H1 (cell line): ENCODE measurements at regions not wholly inside any gene's neighbourhood (a gene's known extent, or its start where the extent isn't known, plus 50 kb on each side); places are given as distances from the start of the nearest gene placed in this dataset.

ENCODE experiments used
- CTCF ChIA-PET: fragments of 300-600 bp; sonication (Branson Sonifier 250); formaldehyde crosslinking; loops from one replicate; lab custom pipeline; 2021; ENCODE audit not compliant: partially characterized antibody; lab: Charles Lee
- POLR2A ChIA-PET: fragments of 300-600 bp; sonication (Branson Sonifier 250); formaldehyde crosslinking; loops from one replicate; lab custom pipeline; 2021; ENCODE audit warnings: inconsistent platforms; ENCODE audit not compliant: partially characterized antibody; lab: Charles Lee
- DNase-seq, 2 experiments: peaks; one replicate each; pipeline versions ENCODE4 v3.0.0 to v3.0.0-alpha.2; 2010 to 2022; ENCODE audit warnings: low spot score in 2 of 2, low read depth in 1 of 2, mixed read lengths in 1 of 2
- FAIRE-seq: peaks from 2 replicates; lab custom pipeline; 2011; peaks lifted over from hg19 to GRCh38; lab: Jason Lieb, UNC
- H2AFZ ChIP-seq: 2 replicates; pipeline ENCODE4 v1.8.1; 2012; ENCODE audit warnings: low read length, inconsistent platforms
- H2AK5ac ChIP-seq: 2 replicates; pipeline ENCODE4 v1.6.1; 2013; ENCODE audit warnings: low read depth, low read length
- H2BK120ac ChIP-seq: replicated peaks from 2 replicates; pipeline ENCODE3; 2013; ENCODE audit warnings: low read depth, low read length, inconsistent platforms
- H2BK12ac ChIP-seq: 2 replicates; pipeline ENCODE4 v1.6.1; 2013; ENCODE audit warnings: low read depth, low read length
- H2BK15ac ChIP-seq: 2 replicates; pipeline ENCODE4 v1.6.1; 2013; ENCODE audit warnings: low read length
- H2BK20ac ChIP-seq: 2 replicates; pipeline ENCODE4 v1.6.1; 2013; ENCODE audit warnings: low read length
- H2BK5ac ChIP-seq: 2 replicates; pipeline ENCODE4 v1.6.1; 2013; ENCODE audit warnings: low read depth, low read length
- H3K14ac ChIP-seq: 2 replicates; pipeline ENCODE4 v1.6.1; 2013; ENCODE audit warnings: inconsistent platforms; ENCODE audit not compliant: insufficient read length
- H3K18ac ChIP-seq: 2 replicates; pipeline ENCODE4 v1.6.1; 2013; ENCODE audit warnings: low read length; ENCODE audit errors: extremely low read depth
- H3K23ac ChIP-seq: 2 replicates; pipeline ENCODE4 v1.6.1; 2013; ENCODE audit warnings: inconsistent platforms; ENCODE audit not compliant: insufficient read length
- H3K23me2 ChIP-seq: 2 replicates; pipeline ENCODE4 v1.6.1; 2013; ENCODE audit warnings: low read depth, low read length
- H3K27ac ChIP-seq: 2 replicates; pipeline ENCODE4 v1.6.1; 2011; ENCODE audit warnings: low read depth, low read length, inconsistent platforms
- H3K27me3 ChIP-seq, 4 experiments: replicated peaks in 1 of 4; 1 replicate in 1 of 4; 2 replicates in 3 of 4; pipeline versions ENCODE4 v1.6.1 to v1.8.1; 2011 to 2013; ENCODE audit warnings: low read length in 3 of 4, mild to moderate bottlenecking in 3 of 4, inconsistent platforms in 2 of 4, mixed read lengths in 2 of 4, moderate library complexity in 1 of 4; ENCODE audit not compliant: control insufficient read depth in 3 of 4, insufficient read depth in 3 of 4; ENCODE audit errors: extremely low read depth in 1 of 4
- H3K36me3 ChIP-seq, 4 experiments: 2 replicates each; pipeline versions ENCODE4 v1.6.1 to v1.8.1; 2011 to 2013; ENCODE audit warnings: mild to moderate bottlenecking in 4 of 4, low read length in 3 of 4, moderate library complexity in 2 of 4, control low read depth in 1 of 4, inconsistent platforms in 1 of 4; ENCODE audit not compliant: insufficient read depth in 4 of 4, control insufficient read depth in 2 of 4
- H3K4ac ChIP-seq: replicated peaks from 2 replicates; pipeline ENCODE3; 2013; ENCODE audit warnings: low read length, low read depth, mixed read lengths, inconsistent platforms; ENCODE audit not compliant: insufficient read length
- H3K4me1 ChIP-seq, 4 experiments: replicated peaks in 1 of 4; 1 replicate in 1 of 4; 2 replicates in 3 of 4; pipeline versions ENCODE4 v1.6.1 to v1.8.1; 2011 to 2013; ENCODE audit warnings: low read length in 3 of 4, inconsistent platforms in 2 of 4, mixed read lengths in 1 of 4; ENCODE audit not compliant: insufficient read depth in 4 of 4, control insufficient read depth in 3 of 4
- H3K4me2 ChIP-seq, 2 experiments: 2 replicates each; pipeline versions ENCODE4 v1.6.1 to v1.8.1; 2011 to 2013; ENCODE audit warnings: low read depth in 2 of 2, low read length in 2 of 2, control low read depth in 1 of 2, inconsistent platforms in 1 of 2, mild to moderate bottlenecking in 1 of 2; ENCODE audit not compliant: insufficient read depth in 1 of 2
- H3K4me3 ChIP-seq, 4 experiments: fragments of 200-600, 300-600 bp in 1 of 4; sonication (generic), shearing (Covaris generic), sonication (Bioruptor Twin) in 1 of 4; 2 replicates each; pipeline versions ENCODE4 v1.5.1 to v1.8.1; 2011 to 2016; ENCODE audit warnings: low read length in 4 of 4, low read depth in 3 of 4, control low read depth in 2 of 4, inconsistent platforms in 2 of 4, mild to moderate bottlenecking in 2 of 4, mixed read lengths in 1 of 4, moderate library complexity in 1 of 4; ENCODE audit not compliant: insufficient read depth in 2 of 4; ENCODE audit errors: extremely low read depth in 1 of 4
- H3K56ac ChIP-seq: replicated peaks from 2 replicates; pipeline ENCODE3; 2013; ENCODE audit warnings: low read depth, mild to moderate bottlenecking, mixed read lengths, low read length, inconsistent platforms; ENCODE audit not compliant: insufficient read length
- H3K79me1 ChIP-seq: 2 replicates; pipeline ENCODE4 v1.6.1; 2013; ENCODE audit warnings: low read depth, low read length, control low read depth
- H3K79me2 ChIP-seq, 2 experiments: 2 replicates each; pipeline versions ENCODE4 v1.6.1 to v1.8.1; 2012 to 2013; ENCODE audit warnings: low read length in 2 of 2, mild to moderate bottlenecking in 2 of 2, inconsistent platforms in 1 of 2; ENCODE audit not compliant: insufficient read depth in 2 of 2, control insufficient read depth in 1 of 2
- H3K9ac ChIP-seq, 4 experiments: replicated peaks in 1 of 4; 1 replicate in 1 of 4; 2 replicates in 3 of 4; pipeline versions ENCODE4 v1.6.1 to v1.8.1; 2011 to 2013; ENCODE audit warnings: low read depth in 3 of 4, low read length in 3 of 4, control low read depth in 2 of 4, mild to moderate bottlenecking in 2 of 4, moderate library complexity in 2 of 4, inconsistent platforms in 1 of 4; ENCODE audit errors: extremely low read depth in 1 of 4
- H3K9me3 ChIP-seq, 2 experiments: 2 replicates each; pipeline versions ENCODE4 v1.6.1 to v1.8.1; 2012 to 2013; ENCODE audit warnings: mild to moderate bottlenecking in 2 of 2, moderate library complexity in 2 of 2, control low read depth in 1 of 2, inconsistent platforms in 1 of 2, low read depth in 1 of 2, low read length in 1 of 2, mixed read lengths in 1 of 2; ENCODE audit not compliant: insufficient read depth in 2 of 2
- H4K20me1 ChIP-seq, 2 experiments: replicated peaks in 1 of 2; 2 replicates each; pipeline versions ENCODE3 to v1.8.1; 2011 to 2013; ENCODE audit warnings: inconsistent platforms in 2 of 2, low read length in 2 of 2, mild to moderate bottlenecking in 1 of 2; ENCODE audit not compliant: insufficient read depth in 2 of 2, control insufficient read depth in 1 of 2
- H4K5ac ChIP-seq: 2 replicates; pipeline ENCODE4 v1.6.1; 2013; ENCODE audit warnings: low read length, low read depth, mixed read lengths, inconsistent platforms; ENCODE audit not compliant: insufficient read length
- H4K8ac ChIP-seq: 2 replicates; pipeline ENCODE4 v1.8.0; 2013; ENCODE audit warnings: mild to moderate bottlenecking, moderate library complexity, low read length, inconsistent platforms; ENCODE audit not compliant: insufficient read depth; ENCODE audit errors: extremely low read depth
- H4K91ac ChIP-seq: replicated peaks from 2 replicates; pipeline ENCODE3; 2013; ENCODE audit warnings: low read length, mixed read lengths, inconsistent platforms; ENCODE audit not compliant: insufficient read length
- BCL11A ChIP-seq, 2 experiments: IDR thresholded peaks; one replicate each; pipeline ENCODE4 v1.6.1; 2011; ENCODE audit warnings: low read depth in 2 of 2, low read length in 2 of 2, mild to moderate bottlenecking in 2 of 2
- CHD1 ChIP-seq: IDR thresholded peaks from 2 replicates; pipeline ENCODE4 v1.6.1; 2012; ENCODE audit warnings: low read depth, low read length, improper control_type of control experiment
- CTBP2 ChIP-seq: IDR thresholded peaks from 2 replicates; pipeline ENCODE4 v1.7.0; 2011; ENCODE audit warnings: borderline replicate concordance, mild to moderate bottlenecking, moderate library complexity, mixed read lengths, low read length; ENCODE audit not compliant: insufficient read depth, insufficient read length
- EZH2 ChIP-seq: fragments of 200-600 bp; sonication (generic); IDR thresholded peaks from 2 replicates; pipeline ENCODE4 v1.7.1; 2012; ENCODE audit warnings: low read depth, mild to moderate bottlenecking, moderate library complexity, low read length, inconsistent platforms; ENCODE audit not compliant: severe bottlenecking
- HDAC6 ChIP-seq: IDR thresholded peaks from one replicate; pipeline ENCODE4 v1.7.1; 2012; ENCODE audit warnings: low read depth, mild to moderate bottlenecking, inconsistent platforms, low read length, moderate library complexity
- KDM1A ChIP-seq: fragments of 200-600, 300-600 bp; sonication (generic); IDR thresholded peaks from 2 replicates; pipeline ENCODE4 v1.7.1; 2016; ENCODE audit warnings: mild to moderate bottlenecking, low read length, borderline replicate concordance
- NRF1 ChIP-seq: IDR thresholded peaks from 2 replicates; pipeline ENCODE4 v1.6.1; 2011; ENCODE audit warnings: mild to moderate bottlenecking, low read depth, low read length, improper control_type of control experiment
- POLR2AphosphoS5 ChIP-seq: IDR thresholded peaks from 2 replicates; pipeline ENCODE4 v1.6.1; 2011; ENCODE audit warnings: low read depth, low read length
- POU5F1 ChIP-seq: IDR thresholded peaks from 2 replicates; pipeline ENCODE4 v1.6.1; 2011; ENCODE audit warnings: low read depth, mild to moderate bottlenecking, low read length, moderate library complexity
- RNF2 ChIP-seq: fragments of 200-900, 300-1000 bp; sonication (generic); IDR thresholded peaks from 2 replicates; pipeline ENCODE4 v1.7.1; 2016; ENCODE audit warnings: borderline replicate concordance, low read depth, mild to moderate bottlenecking, antibody characterized with exemption, low read length; ENCODE audit not compliant: poor library complexity, severe bottlenecking; ENCODE audit errors: missing control alignments
- SIRT6 ChIP-seq: IDR thresholded peaks from one replicate; pipeline ENCODE4 v1.7.1; 2012; ENCODE audit warnings: low read length, inconsistent platforms
- SIX5 ChIP-seq: IDR thresholded peaks from 2 replicates; pipeline ENCODE4 v1.6.1; 2011; ENCODE audit warnings: mild to moderate bottlenecking, low read depth, low read length
- SP1 ChIP-seq: IDR thresholded peaks from 2 replicates; pipeline ENCODE4 v1.6.1; 2011; ENCODE audit warnings: low read depth, low read length
- SP2 ChIP-seq: IDR thresholded peaks from 2 replicates; pipeline ENCODE4 v1.6.1; 2012; ENCODE audit warnings: mild to moderate bottlenecking, low read length, inconsistent platforms

GRCh38 chr13:80451641-80452040, 110.7 kb upstream of the SPRY2 start (continued):
- TF ChIP-seq SP1 (no peak), CTBP2 (no peak)

- no peak overlapping the region for H4K5ac ChIP-seq
- CTCF ChIA-PET: no interaction called here
- TF ChIP-seq BCL11A (IDR thresholded peaks at IDR 0.05; ENCODE audit: low read depth in 2 of 2, low read length in 2 of 2) (no peak), CHD1 (no peak), SIX5 (no peak), SP2 (no peak), HDAC6 (no peak), POU5F1 (no peak), SIRT6 (no peak), POLR2AphosphoS5 (no peak), RNF2 (no peak), SP1 (no peak), EZH2 (no peak), NRF1 (no peak), KDM1A (no peak)
Observed at GRCh38 chr13:80450386-80450785, 109.5 kb upstream of the SPRY2 start.

More at GRCh38 chr13:80450386-80450785, 109.5 kb upstream of the SPRY2 start:
- Histone ChIP-seq H2BK120ac (no peak overlapping the region), H3K27me3 (no peaks in the 10 kb centered on the region), H3K56ac (no peak overlapping the region), H3K18ac (no peak overlapping the region), H3K4ac (no peak overlapping the region), H3K79me2 (no peaks in the 10 kb centered on the region), H3K36me3 (no peaks in the 10 kb centered on the region), H4K8ac (no peak overlapping the region), H2BK15ac (no peak overlapping the region), H3K27ac (no peak overlapping the region), H3K9me3 (no peaks in the 10 kb centered on the region), H3K23ac (no peak overlapping the region), H3K4me1 (no peaks in the 10 kb centered on the region), H3K9ac (no peak overlapping the region), H4K91ac (no peak overlapping the region), H2BK12ac (no peak overlapping the region), H3K4me3 (no peak overlapping the region), H3K23me2 (no peaks in the 10 kb centered on the region), H3K4me2 (no peak overlapping the region), H4K20me1 (no peaks in the 10 kb centered on the region), H3K14ac (no peak overlapping the region), H2AFZ (no peak overlapping the region), H3K79me1 (no peaks in the 10 kb centered on the region), H2BK5ac (no peak overlapping the region), H2AK5ac (no peak overlapping the region), H2BK20ac (no peak overlapping the region)
- POLR2A ChIA-PET: no interaction called here
- FAIRE-seq (no peak), DNase-seq (no peak)
